ENCODE measurements at regions not wholly inside any gene's neighbourhood (a gene's known extent, or its start where the extent isn't known, plus 50 kb on each side); places are given as distances from the start of the nearest gene placed in this dataset.

DNA sequence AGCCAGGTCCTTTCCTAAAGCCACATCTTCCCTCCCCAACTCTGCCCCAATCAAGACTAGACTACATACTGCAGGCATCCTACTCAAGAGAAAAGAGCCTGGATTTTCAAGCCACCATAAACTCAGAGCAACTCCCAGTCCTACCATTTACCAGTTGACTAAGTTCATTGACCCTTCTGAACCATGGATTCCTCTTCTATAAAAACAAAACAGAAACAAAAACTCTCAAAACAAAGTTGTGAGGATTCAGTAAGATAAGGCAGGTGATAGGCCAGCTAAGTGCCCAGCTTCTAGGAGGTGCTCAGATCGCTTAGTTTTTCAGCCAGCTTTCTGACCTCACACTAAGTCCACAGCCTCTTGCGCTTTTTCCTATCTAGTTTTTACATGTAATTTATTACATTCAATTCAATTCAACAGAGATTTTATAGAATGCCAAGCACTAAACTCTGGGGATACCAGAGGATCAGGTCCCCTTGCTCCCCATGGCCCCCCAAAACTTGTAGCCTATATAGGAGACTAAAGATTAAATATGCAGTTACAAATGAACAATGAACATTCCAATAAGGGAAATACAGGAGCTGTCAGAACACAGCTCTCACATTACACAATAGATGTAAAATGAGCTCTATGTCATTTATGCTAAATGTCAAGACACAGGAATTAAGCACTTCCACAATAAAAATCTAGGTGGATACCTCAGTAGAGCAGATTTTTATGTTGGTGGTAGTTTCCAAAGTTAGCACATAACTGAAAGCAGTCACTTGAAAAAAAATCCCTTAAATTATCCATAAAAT, 104.5 kb upstream of the EGLN3 start:
- ATAC-seq, result no peak
- no peak overlapping the region for H3K4me3 ChIP-seq
- peaks cover 0 to 29% (median 6%) of the 10 kb centered on the region in 3 donors for H3K4me1 ChIP-seq
- no peak overlapping the region for H3K27ac ChIP-seq
- H3K27me3 ChIP-seq, result no peaks in the 10 kb centered on the region
- TF ChIP-seq EP300 (IDR thresholded peaks at IDR 0.05) (no peak), POLR2A (IDR thresholded peaks at IDR 0.05) (no peak), POLR2AphosphoS5 (IDR thresholded peaks at IDR 0.05) (no peak)
- TF ChIP-seq, protein P1, sequence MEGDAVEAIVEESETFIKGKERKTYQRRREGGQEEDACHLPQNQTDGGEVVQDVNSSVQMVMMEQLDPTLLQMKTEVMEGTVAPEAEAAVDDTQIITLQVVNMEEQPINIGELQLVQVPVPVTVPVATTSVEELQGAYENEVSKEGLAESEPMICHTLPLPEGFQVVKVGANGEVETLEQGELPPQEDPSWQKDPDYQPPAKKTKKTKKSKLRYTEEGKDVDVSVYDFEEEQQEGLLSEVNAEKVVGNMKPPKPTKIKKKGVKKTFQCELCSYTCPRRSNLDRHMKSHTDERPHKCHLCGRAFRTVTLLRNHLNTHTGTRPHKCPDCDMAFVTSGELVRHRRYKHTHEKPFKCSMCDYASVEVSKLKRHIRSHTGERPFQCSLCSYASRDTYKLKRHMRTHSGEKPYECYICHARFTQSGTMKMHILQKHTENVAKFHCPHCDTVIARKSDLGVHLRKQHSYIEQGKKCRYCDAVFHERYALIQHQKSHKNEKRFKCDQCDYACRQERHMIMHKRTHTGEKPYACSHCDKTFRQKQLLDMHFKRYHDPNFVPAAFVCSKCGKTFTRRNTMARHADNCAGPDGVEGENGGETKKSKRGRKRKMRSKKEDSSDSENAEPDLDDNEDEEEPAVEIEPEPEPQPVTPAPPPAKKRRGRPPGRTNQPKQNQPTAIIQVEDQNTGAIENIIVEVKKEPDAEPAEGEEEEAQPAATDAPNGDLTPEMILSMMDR (IDR thresholded peaks at IDR 0.05), result no peak
- no peaks in the 10 kb centered on the region for H3K9me3 ChIP-seq
- WGBS, 2 donors (ENCODE audit: low coverage in 1 of 2), result 88 to 96% methylated on average over 2 of the region's 2 CpGs
- H3K36me3 ChIP-seq, result no peaks in the 10 kb centered on the region

DNA sequence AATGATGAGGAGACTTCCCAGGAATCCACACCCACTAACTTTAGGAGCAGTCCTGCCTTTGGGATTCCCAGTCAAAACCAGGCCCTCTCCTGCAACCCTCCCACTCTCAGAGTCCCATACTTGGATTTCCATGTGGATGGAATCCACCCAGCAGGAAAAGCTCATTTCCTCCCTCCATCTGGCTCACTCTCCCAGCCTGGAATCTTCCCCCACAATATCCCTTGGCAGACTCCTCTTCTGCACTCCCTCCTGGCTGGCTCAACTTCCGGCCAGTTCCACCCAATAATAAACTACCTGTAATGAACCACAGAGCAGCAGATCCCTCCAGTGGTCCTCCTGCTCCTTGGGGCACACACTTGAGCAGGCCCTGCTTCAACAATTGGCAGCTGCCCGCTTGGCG, 102.8 kb upstream of the EGLN3 start:
- Histone ChIP-seq H3K27me3 (no peaks in the 10 kb centered on the region), H3K4me1 (peaks cover 0 to 19% (median 0%) of the 10 kb centered on the region in 3 donors), H3K36me3 (no peaks in the 10 kb centered on the region), H3K4me3 (no peak overlapping the region), H3K9me3 (no peaks in the 10 kb centered on the region), H3K27ac (peak overlapping the region in 3 of 4 donors; percentile 29 to 56 (median 33))
- ATAC-seq, result peak; percentile 87
- peak; percentile 29 for TF ChIP-seq POLR2AphosphoS5 (IDR thresholded peaks at IDR 0.05)
- no peak for TF ChIP-seq POLR2A (IDR thresholded peaks at IDR 0.05)
- TF ChIP-seq, protein P1 (IDR thresholded peaks at IDR 0.05), result peak in 1 of 4 experiments; percentile 24
- TF ChIP-seq EP300 (IDR thresholded peaks at IDR 0.05), result no peak
- 58 to 65% methylated on average over 3 of the region's 3 CpGs for WGBS, 2 donors (ENCODE audit: low coverage in 1 of 2)

- ATAC-seq, result no peak
- no peaks in the 10 kb centered on the region for H3K27me3 ChIP-seq
- peaks cover 0 to 19% (median 0%) of the 10 kb centered on the region in 3 donors for H3K4me1 ChIP-seq
- no peaks in the 10 kb centered on the region for H3K36me3 ChIP-seq
- no peaks in the 10 kb centered on the region for H3K9me3 ChIP-seq
- H3K27ac ChIP-seq, result peak overlapping the region in 1 of 4 donors; percentile 56
- H3K4me3 ChIP-seq, result no peak overlapping the region
- WGBS, 2 donors (ENCODE audit: low coverage in 1 of 2), result 97 to 100% methylated on average over 2 of the region's 5 CpGs
- TF ChIP-seq, protein P1 (IDR thresholded peaks at IDR 0.05), result no peak
- TF ChIP-seq EP300 (IDR thresholded peaks at IDR 0.05), result no peak
- TF ChIP-seq POLR2AphosphoS5 (IDR thresholded peaks at IDR 0.05), result no peak
- no peak for TF ChIP-seq POLR2A (IDR thresholded peaks at IDR 0.05)
Measured at GRCh38 chr14:34052658-34053014, 101.8 kb upstream of the EGLN3 start.

DNA sequence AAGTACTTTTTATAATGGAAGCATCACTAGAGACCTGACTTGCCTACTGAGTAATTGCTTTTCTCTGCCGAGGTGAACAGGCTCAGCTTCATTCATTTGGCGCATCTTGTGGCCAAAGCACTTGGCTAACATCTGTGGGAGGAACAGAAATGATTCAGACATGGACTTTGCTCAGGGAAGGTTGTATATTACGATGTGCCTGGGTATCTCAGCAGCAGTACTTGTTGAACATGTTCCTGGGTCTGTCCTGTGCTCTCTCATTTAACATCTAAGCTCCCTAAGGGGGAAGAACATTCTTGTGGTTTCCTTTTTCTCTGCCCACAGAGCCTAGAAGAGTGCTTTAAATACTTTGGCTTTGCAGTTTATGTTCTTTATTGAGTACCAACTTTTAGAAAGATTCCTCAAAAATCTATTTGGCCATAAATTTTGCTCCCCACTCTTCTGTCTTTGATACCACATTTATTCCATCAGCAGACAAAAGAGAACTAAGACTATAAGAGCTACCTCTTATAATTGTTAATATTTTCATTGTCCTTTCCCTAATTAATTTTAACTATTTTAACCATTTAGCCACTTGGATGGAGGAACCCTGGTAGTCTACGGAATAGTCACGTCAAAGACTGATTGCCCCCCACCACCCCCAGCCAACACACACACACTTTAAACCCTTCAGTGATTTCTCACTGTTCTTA, 101.2 kb upstream of the EGLN3 start:
- Histone ChIP-seq H3K36me3 (no peaks in the 10 kb centered on the region), H3K9me3 (no peaks in the 10 kb centered on the region), H3K27me3 (no peaks in the 10 kb centered on the region), H3K4me1 (peaks cover 0 to 19% (median 0%) of the 10 kb centered on the region in 3 donors), H3K4me3 (no peak overlapping the region), H3K27ac (no peak overlapping the region)
- ATAC-seq, result peak; percentile 51
- TF ChIP-seq POLR2A (IDR thresholded peaks at IDR 0.05) (no peak), POLR2AphosphoS5 (IDR thresholded peaks at IDR 0.05) (no peak), EP300 (IDR thresholded peaks at IDR 0.05) (no peak)
- TF ChIP-seq, protein P1 (IDR thresholded peaks at IDR 0.05), result no peak
- 77 to 79% methylated on average over 3 to 5 of the region's 5 CpGs for WGBS, 2 donors (ENCODE audit: low coverage in 1 of 2)
